KMS-11 (cell line): ENCODE measurements at regions not wholly inside any gene's neighbourhood (a gene's known extent, or its start where the extent isn't known, plus 50 kb on each side); places are given as distances from the start of the nearest gene placed in this dataset.

ENCODE experiments used
- H2AFZ ChIP-seq: fragments of 200-600 bp; sonication (generic); 2 replicates; pipeline ENCODE4 v1.6.1; 2016; ENCODE audit warnings: antibody characterized with exemption, mixed run types, low read depth
- H3K27ac ChIP-seq: fragments of 200-600 bp; sonication (generic); 2 replicates; pipeline ENCODE4 v1.6.1; 2016; ENCODE audit warnings: mild to moderate bottlenecking, mixed run types
- H3K27me3 ChIP-seq: fragments of 200-600 bp; sonication (generic); 2 replicates; pipeline ENCODE4 v1.6.1; 2017; ENCODE audit warnings: mild to moderate bottlenecking, low read depth, mixed run types, moderate library complexity; ENCODE audit not compliant: insufficient read depth
- H3K36me3 ChIP-seq: fragments of 200-600 bp; sonication (generic); 2 replicates; pipeline ENCODE4 v1.6.1; 2017; ENCODE audit warnings: mild to moderate bottlenecking, mixed run types; ENCODE audit not compliant: insufficient read depth
- H3K4me1 ChIP-seq: fragments of 200-600 bp; sonication (generic); 2 replicates; pipeline ENCODE4 v1.6.1; 2016; ENCODE audit warnings: mild to moderate bottlenecking, low read depth, mixed run types; ENCODE audit not compliant: poor library complexity, severe bottlenecking
- H3K4me2 ChIP-seq: fragments of 200-600 bp; sonication (generic); 2 replicates; pipeline ENCODE4 v1.7.0; 2016; ENCODE audit warnings: mild to moderate bottlenecking, mixed run types
- H3K4me3 ChIP-seq: fragments of 200-600 bp; sonication (generic); IDR thresholded peaks from 2 replicates; pipeline ENCODE4 v1.6.1; 2017; ENCODE audit warnings: low read depth, low read length, mixed read lengths; ENCODE audit not compliant: insufficient read depth
- H3K79me2 ChIP-seq: fragments of 200-600 bp; sonication (generic); 2 replicates; pipeline ENCODE4 v1.6.1; 2016; ENCODE audit warnings: low read depth, mixed run types; ENCODE audit not compliant: insufficient read depth
- H3K9ac ChIP-seq: fragments of 200-600 bp; sonication (generic); 2 replicates; pipeline ENCODE4 v1.6.1; 2016; ENCODE audit warnings: mild to moderate bottlenecking, mixed run types
- H4K20me1 ChIP-seq: fragments of 200-600 bp; sonication (generic); 2 replicates; pipeline ENCODE4 v1.6.1; 2016; ENCODE audit warnings: mild to moderate bottlenecking, mixed run types; ENCODE audit not compliant: insufficient read depth
- TF ChIP-seq, protein P1 (sequence below): fragments of 200-600 bp; sonication (generic); conservative IDR thresholded peaks from 2 replicates; pipeline ENCODE4 v1.6.1; 2017; ENCODE audit warnings: low read depth, mild to moderate bottlenecking, antibody characterized with exemption, low read length, moderate library complexity, mixed read lengths

DNA sequence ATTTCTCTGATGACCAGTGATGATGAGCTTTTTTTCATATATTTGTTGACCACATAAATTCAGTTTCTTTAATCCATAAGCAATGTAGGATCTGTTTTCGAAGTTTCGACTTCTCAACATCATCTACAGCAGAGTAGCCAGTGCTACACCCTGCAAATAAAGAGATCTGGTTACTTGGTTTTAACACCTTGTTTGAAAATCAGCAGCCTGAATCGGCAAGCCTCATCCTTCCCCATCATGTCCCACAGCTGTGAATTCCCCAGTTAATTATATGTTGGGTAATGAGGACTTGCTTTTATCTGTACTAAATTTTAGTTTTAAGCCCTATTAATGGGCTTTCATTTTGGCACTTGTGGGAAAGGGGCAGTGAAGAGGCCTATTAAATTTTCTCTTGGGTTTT is 80.6 kb downstream of the BMP2 start:
- no peak overlapping the region for H2AFZ ChIP-seq
- H3K9ac ChIP-seq: no peak overlapping the region
- H3K79me2 ChIP-seq: no peaks in the 10 kb centered on the region
- H3K4me1 ChIP-seq: no peaks in the 10 kb centered on the region
- no peaks in the 10 kb centered on the region for H4K20me1 ChIP-seq
- H3K4me2 ChIP-seq: no peak overlapping the region
- no peak overlapping the region for H3K27ac ChIP-seq
- no peaks in the 10 kb centered on the region for H3K27me3 ChIP-seq
- TF ChIP-seq, protein P1, sequence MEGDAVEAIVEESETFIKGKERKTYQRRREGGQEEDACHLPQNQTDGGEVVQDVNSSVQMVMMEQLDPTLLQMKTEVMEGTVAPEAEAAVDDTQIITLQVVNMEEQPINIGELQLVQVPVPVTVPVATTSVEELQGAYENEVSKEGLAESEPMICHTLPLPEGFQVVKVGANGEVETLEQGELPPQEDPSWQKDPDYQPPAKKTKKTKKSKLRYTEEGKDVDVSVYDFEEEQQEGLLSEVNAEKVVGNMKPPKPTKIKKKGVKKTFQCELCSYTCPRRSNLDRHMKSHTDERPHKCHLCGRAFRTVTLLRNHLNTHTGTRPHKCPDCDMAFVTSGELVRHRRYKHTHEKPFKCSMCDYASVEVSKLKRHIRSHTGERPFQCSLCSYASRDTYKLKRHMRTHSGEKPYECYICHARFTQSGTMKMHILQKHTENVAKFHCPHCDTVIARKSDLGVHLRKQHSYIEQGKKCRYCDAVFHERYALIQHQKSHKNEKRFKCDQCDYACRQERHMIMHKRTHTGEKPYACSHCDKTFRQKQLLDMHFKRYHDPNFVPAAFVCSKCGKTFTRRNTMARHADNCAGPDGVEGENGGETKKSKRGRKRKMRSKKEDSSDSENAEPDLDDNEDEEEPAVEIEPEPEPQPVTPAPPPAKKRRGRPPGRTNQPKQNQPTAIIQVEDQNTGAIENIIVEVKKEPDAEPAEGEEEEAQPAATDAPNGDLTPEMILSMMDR: no peak
- no peak overlapping the region for H3K4me3 ChIP-seq
- no peaks in the 10 kb centered on the region for H3K36me3 ChIP-seq

GRCh38 chr20:6848992-6849391 is 81.5 kb downstream of the BMP2 start:
- Histone ChIP-seq H3K4me2 (no peak overlapping the region), H3K36me3 (no peaks in the 10 kb centered on the region), H3K4me1 (no peaks in the 10 kb centered on the region), H3K4me3 (no peak overlapping the region), H3K9ac (no peak overlapping the region), H2AFZ (no peak overlapping the region), H4K20me1 (no peaks in the 10 kb centered on the region), H3K27ac (no peak overlapping the region), H3K27me3 (no peaks in the 10 kb centered on the region), H3K79me2 (no peaks in the 10 kb centered on the region)
- TF ChIP-seq, protein P1: no peak

DNA sequence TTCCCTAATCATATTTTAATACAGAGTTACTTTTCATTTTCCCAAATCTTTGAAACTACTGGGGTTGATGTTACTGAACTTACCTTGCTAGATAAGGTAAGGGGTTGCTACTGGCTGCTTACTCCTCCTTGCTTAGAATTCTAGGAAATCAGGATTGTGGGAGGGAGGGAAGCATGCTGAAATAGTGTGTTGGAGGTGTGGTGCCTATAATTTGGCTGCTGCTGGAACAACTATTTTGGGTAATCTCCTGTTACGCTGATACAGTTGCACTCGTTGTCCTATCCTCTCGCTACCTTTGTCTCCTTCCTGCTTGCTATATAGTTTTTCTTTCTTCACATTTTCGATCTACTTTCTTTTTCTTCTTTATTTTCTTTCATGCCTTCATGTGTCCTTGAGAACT is 83.7 kb downstream of the BMP2 start:
- no peak overlapping the region for H3K9ac ChIP-seq
- no peak overlapping the region for H3K27ac ChIP-seq
- no peaks in the 10 kb centered on the region for H3K4me1 ChIP-seq
- H4K20me1 ChIP-seq: no peaks in the 10 kb centered on the region
- no peaks in the 10 kb centered on the region for H3K36me3 ChIP-seq
- no peak overlapping the region for H3K4me2 ChIP-seq
- H3K4me3 ChIP-seq: no peak overlapping the region
- no peaks in the 10 kb centered on the region for H3K79me2 ChIP-seq
- H3K27me3 ChIP-seq: no peaks in the 10 kb centered on the region
- no peak overlapping the region for H2AFZ ChIP-seq
- TF ChIP-seq, protein P1: no peak

DNA sequence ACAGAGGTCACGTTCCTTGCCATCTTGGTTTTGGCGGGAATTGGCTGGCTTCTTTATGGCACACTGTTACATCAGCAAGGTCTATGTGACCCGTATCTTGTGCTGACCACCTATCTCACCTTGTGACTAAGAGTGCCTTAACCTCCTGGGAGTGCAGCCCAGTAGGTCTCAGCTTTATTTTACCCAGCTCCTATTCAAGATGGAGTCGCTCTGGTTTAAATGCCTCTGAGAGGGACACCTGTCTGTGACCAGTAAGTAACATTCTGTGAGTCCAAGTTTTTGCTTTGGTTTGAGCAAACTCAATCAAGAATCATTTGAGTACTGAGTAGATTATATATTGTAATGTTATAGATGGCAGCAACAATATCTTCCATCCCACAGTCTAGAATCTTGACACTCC is 85.0 kb downstream of the BMP2 start:
- no peak overlapping the region for H3K4me2 ChIP-seq
- TF ChIP-seq, protein P1: no peak

GRCh38 chr20:6855104-6855503 is 87.6 kb downstream of the BMP2 start:
- H3K27me3 ChIP-seq: no peaks in the 10 kb centered on the region
- no peak overlapping the region for H3K9ac ChIP-seq
- TF ChIP-seq, protein P1: no peak
- H3K36me3 ChIP-seq: no peaks in the 10 kb centered on the region
- H3K27ac ChIP-seq: no peak overlapping the region
- H3K4me3 ChIP-seq: no peak overlapping the region
- H3K4me1 ChIP-seq: no peaks in the 10 kb centered on the region
- H2AFZ ChIP-seq: no peak overlapping the region
- no peaks in the 10 kb centered on the region for H3K79me2 ChIP-seq
- H3K4me2 ChIP-seq: no peak overlapping the region
- H4K20me1 ChIP-seq: no peaks in the 10 kb centered on the region

More for the DNA sequence above, 85.0 kb downstream of the BMP2 start:
- Histone ChIP-seq H3K27ac (no peak overlapping the region), H3K27me3 (no peaks in the 10 kb centered on the region), H4K20me1 (no peaks in the 10 kb centered on the region), H3K79me2 (no peaks in the 10 kb centered on the region), H3K36me3 (no peaks in the 10 kb centered on the region), H3K4me1 (no peaks in the 10 kb centered on the region), H3K9ac (no peak overlapping the region), H2AFZ (no peak overlapping the region), H3K4me3 (no peak overlapping the region)
